Activated T-helper 1 cell treated with anti-CD3 and anti-CD28 coated beads, Interleukin-12 subunit alpha, Interleukin-12 subunit beta, Interleukin-2, Interleukin-4 antibody, amounts not matched to agents 30 ng/mL and 10 ng/mL and 1 ng/mL, durations not matched to agents 14 hours and 24 hours and 36 hours (primary cell): ENCODE measurements at regions not wholly inside any gene's neighbourhood (a gene's known extent, or its start where the extent isn't known, plus 50 kb on each side); places are given as distances from the start of the nearest gene placed in this dataset.

Experiments
- DNase-seq: peaks from one replicate; pipeline ENCODE4 v3.0.0; 2021; ENCODE audit warnings: low spot score
- H3K27ac Mint-ChIP-seq: one replicate; pipeline ENCODE4 v1.8.0; 2021; ENCODE audit warnings: mild to moderate bottlenecking, mixed read lengths
- H3K27me3 Mint-ChIP-seq: one replicate; pipeline ENCODE4 v1.8.0; 2022; ENCODE audit warnings: mild to moderate bottlenecking, moderate library complexity, mixed read lengths; ENCODE audit not compliant: insufficient read depth
- H3K36me3 Mint-ChIP-seq: one replicate; pipeline ENCODE4 v1.8.0; 2021; ENCODE audit warnings: low read depth, mixed read lengths
- H3K4me1 Mint-ChIP-seq: one replicate; pipeline ENCODE4 v1.8.0; 2021; ENCODE audit warnings: low read depth, mixed read lengths
- H3K4me3 Mint-ChIP-seq: one replicate; pipeline ENCODE4 v1.8.0; 2021; ENCODE audit warnings: mild to moderate bottlenecking, moderate library complexity, mixed read lengths
- H3K9me3 Mint-ChIP-seq: one replicate; pipeline ENCODE4 v1.8.0; 2021; ENCODE audit warnings: mixed read lengths
- intact Hi-C: fragments of 100-400 bp; cut with micrococcal nuclease; formaldehyde crosslinking; loops from one replicate; pipeline ENCODE4 v1.15.1; 2024

DNA sequence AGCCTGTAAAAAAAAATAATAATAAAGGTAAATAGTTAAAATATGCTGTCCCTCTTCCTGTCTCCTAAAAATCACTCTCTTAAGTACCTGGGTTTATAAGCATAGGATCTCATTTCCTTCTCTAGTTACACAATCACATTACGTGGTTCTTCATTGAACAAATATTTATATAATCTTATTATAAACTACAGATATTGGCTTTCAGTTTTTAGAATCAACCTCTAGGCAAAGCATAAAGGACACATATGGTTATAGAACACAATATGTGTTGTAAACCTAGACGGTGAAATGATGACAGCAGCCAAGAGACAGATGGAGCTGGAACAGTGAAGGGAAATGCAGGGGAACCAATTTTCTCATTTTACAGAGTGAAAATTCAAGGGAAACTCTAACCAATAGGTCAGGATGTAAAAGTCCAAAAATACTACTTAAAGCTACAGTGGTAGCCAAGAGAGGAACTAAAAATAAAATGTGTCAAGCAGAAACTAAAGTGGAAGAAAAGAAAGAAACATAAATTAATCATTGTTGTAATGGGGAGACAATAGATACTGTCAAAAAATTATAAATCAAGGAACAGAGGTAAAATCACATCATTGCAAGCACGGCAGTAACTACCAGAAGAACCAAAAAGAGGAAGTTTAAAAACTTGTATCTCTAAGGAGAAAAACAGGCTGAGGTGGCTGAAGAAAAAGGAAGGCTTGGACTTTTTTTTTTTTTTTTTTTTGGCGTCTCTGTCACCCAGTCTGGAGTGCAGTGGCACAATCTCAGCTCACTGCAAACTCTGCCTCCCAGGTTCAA lies 82.8 kb upstream of the CDYL start:
- Mint-ChIP-seq H3K36me3 (no peaks in the 10 kb centered on the region), H3K4me3 (no peak overlapping the region), H3K27ac (no peak overlapping the region), H3K9me3 (no peaks in the 10 kb centered on the region), H3K27me3 (peaks cover 2% of the 10 kb centered on the region), H3K4me1 (no peaks in the 10 kb centered on the region)
- no peak for DNase-seq
- intact Hi-C loops = no loop called here

DNA sequence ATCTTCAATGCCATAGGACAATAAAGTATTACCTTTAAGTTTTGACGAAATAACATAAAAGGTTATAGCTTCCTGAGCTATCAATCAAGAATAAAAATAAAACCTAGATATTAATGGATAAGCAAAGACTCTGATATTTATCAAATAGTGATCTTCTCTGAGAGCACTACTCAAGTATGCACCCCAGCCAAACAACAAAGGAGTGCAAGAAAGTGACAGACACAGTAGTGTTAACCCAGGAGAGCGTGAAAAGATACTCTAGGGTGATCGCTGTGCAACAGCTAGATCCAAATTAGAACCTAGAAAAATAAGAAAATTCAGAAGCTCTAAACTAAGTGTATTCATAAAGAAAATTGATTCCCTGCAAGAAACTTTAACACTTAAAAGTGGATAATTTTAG lies 83.5 kb upstream of the CDYL start:
- Mint-ChIP-seq H3K27me3 (peaks cover 2% of the 10 kb centered on the region), H3K36me3 (no peaks in the 10 kb centered on the region), H3K27ac (no peak overlapping the region), H3K4me3 (no peak overlapping the region), H3K9me3 (no peaks in the 10 kb centered on the region), H3K4me1 (no peaks in the 10 kb centered on the region)
- intact Hi-C loops = no loop called here
- DNase-seq = no peak

DNA sequence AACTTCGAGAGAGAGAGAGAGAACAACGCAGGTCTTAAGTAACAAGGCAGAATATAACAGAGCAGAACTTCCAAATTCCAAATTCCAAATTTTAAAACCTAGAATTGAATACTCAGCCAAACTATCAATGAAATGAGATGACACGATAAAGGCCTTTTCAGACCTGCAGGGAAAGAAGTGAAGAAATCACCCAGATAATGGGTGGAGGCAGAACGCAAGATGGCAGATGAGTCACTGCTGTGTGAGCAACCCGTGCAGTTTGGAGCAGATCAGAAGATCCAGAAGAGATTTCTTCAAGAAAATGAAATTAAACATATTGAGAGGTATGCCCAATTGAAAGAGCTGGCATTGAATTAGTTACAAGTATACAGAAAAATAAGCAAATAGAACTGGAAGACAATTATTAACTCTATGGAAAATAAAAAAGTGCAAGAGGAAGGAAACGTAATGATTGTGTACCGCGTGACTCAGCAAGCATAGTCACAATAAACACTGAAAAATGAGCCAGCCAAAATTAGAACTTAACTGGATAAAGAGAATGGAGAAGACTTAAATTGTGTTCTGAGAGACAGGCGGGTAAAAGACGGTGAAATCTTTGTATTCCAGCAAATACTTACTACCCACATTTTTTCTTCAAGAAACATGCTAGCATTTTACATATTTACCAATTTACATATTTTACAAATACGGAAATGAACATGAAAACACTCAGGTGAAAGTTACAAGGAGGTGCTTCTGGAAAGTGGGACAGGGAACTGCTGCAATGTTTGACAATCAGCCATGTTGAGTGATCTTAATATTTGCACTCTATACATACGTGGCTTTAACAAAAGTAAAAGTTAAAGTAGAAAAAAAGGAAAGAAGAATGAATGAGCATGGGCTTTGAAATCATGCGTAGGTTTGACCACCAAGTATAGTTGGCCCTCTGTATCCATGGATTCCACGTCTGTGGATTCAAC lies 87.9 kb upstream of the CDYL start:
- no peaks in the 10 kb centered on the region for H3K36me3 Mint-ChIP-seq
- H3K9me3 Mint-ChIP-seq = no peaks in the 10 kb centered on the region
- H3K4me1 Mint-ChIP-seq = no peaks in the 10 kb centered on the region
- H3K27me3 Mint-ChIP-seq = no peaks in the 10 kb centered on the region
- no peak for DNase-seq
- H3K27ac Mint-ChIP-seq = no peak overlapping the region
- intact Hi-C loops = no loop called here
- H3K4me3 Mint-ChIP-seq = no peak overlapping the region

DNA sequence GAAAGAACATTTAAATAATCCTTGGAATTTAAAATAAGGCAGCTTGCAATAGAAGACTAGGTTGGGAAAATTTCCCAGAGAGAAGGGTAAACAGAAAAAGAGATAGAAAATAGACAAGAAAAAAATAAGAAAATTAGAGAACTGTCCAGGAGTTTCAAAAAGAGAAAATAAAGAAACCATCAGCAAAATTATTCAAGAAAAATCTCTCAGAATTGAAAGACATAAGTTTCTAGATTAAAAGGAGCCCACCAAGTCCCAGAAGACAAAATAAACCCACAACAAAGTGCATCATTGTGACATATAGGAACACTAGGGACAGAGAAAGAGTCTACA lies 88.6 kb upstream of the CDYL start:
- H3K4me3 Mint-ChIP-seq = no peak overlapping the region
- no peaks in the 10 kb centered on the region for H3K9me3 Mint-ChIP-seq
- H3K27me3 Mint-ChIP-seq = no peaks in the 10 kb centered on the region
- no peaks in the 10 kb centered on the region for H3K4me1 Mint-ChIP-seq
- DNase-seq = no peak
- no peak overlapping the region for H3K27ac Mint-ChIP-seq
- H3K36me3 Mint-ChIP-seq = no peaks in the 10 kb centered on the region
- intact Hi-C loops = no loop called here

DNA sequence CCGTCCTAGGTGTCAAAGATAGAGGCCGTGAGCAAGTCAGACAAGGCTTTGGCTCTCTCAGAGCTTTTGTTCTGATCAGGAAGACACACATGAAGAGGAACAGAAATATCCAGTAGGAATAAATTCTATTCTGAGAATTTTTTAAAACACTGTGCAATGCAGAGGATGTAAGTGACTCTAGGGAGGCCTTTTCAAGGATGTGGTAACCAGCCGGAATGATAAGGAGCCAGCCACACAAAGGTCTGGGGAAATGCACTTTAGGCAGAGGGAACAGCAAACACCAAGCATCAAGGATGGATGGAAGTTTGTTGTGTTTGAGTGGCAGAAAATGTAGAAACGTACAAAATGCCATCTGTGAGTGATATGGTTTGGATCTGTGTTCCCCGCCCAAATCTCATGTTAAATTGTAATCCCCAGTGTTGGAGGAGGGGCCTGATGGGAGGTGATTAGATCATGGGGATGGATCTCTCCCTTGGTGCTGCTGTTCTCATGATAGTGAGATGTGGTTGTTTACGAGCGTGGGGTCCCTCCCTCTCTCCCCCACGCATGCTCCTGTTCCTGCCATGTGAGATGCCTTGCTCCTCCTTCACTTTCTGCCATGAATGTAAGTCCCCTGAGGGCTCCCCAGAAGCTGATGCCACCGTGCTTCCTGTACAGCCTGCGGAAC lies 93.6 kb upstream of the CDYL start:
- peaks cover 3% of the 10 kb centered on the region for H3K27me3 Mint-ChIP-seq
- no peaks in the 10 kb centered on the region for H3K36me3 Mint-ChIP-seq
- H3K4me1 Mint-ChIP-seq = no peaks in the 10 kb centered on the region
- no peaks in the 10 kb centered on the region for H3K9me3 Mint-ChIP-seq
- no peak for DNase-seq
- H3K4me3 Mint-ChIP-seq = no peak overlapping the region
- no peak overlapping the region for H3K27ac Mint-ChIP-seq
- intact Hi-C loops = no loop called here

DNA sequence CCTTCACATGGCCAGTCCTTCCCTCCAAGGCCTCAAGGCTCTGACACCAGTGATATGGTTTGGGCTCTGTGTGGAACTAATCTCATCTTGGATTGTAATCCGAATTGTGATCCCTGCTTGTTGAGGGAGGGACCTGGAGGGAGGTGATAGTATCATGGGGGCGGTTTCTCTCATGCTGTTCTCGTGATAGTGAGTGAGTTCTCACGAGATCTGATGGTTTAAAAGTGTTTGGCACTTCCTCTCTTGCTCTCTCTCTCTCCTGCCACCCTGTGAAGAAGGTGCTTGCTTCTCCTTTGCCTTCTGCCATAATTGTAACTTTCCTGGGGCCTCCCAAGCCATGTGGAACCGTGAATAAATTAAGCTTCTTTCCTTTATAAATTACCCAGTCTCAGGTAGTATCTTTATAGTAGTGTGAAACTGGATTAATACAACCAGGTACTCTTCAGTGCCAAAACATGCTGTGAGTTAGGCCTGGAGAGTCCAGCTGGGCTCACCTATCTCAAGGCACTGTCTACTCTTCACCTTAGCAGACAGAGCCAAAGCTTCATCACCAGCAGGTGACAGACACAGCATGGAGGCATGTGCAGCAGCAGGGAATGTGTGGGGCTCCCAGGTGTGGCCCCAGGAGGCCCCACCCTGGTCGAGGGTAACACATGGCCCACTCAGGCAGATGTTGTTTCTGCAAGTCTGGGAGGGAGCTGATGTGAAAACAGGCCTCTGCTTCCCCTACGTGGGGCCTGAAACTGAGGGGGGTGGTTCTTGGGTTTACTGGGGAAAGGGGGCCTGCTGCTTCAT lies 97.5 kb upstream of the CDYL start:
- H3K27ac Mint-ChIP-seq = no peak overlapping the region
- intact Hi-C loops = no loop called here
- H3K36me3 Mint-ChIP-seq = no peaks in the 10 kb centered on the region
- peaks cover 5% of the 10 kb centered on the region for H3K27me3 Mint-ChIP-seq
- no peak for DNase-seq
- no peaks in the 10 kb centered on the region for H3K9me3 Mint-ChIP-seq
- H3K4me1 Mint-ChIP-seq = no peaks in the 10 kb centered on the region
- H3K4me3 Mint-ChIP-seq = no peak overlapping the region

DNA sequence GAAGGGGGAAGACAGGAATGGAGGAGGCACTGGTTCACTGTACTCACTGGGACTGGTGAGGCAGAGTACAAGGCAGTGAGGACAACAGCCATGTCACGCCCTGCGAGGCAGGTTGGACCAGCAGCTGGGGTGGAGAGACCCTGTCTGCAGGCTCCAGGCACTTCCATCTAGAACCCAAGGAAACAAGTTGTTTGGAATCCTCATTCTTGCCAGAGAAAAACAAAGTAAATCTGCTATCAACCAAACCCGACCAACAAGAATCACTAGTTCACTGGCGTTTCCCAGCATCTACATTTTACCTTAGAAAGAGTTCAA lies 98.5 kb upstream of the CDYL start:
- Mint-ChIP-seq H3K27me3 (peaks cover 7% of the 10 kb centered on the region), H3K4me1 (no peaks in the 10 kb centered on the region), H3K4me3 (no peak overlapping the region), H3K36me3 (no peaks in the 10 kb centered on the region), H3K27ac (no peak overlapping the region), H3K9me3 (no peaks in the 10 kb centered on the region)
- intact Hi-C loops = no loop called here
- no peak for DNase-seq

DNA sequence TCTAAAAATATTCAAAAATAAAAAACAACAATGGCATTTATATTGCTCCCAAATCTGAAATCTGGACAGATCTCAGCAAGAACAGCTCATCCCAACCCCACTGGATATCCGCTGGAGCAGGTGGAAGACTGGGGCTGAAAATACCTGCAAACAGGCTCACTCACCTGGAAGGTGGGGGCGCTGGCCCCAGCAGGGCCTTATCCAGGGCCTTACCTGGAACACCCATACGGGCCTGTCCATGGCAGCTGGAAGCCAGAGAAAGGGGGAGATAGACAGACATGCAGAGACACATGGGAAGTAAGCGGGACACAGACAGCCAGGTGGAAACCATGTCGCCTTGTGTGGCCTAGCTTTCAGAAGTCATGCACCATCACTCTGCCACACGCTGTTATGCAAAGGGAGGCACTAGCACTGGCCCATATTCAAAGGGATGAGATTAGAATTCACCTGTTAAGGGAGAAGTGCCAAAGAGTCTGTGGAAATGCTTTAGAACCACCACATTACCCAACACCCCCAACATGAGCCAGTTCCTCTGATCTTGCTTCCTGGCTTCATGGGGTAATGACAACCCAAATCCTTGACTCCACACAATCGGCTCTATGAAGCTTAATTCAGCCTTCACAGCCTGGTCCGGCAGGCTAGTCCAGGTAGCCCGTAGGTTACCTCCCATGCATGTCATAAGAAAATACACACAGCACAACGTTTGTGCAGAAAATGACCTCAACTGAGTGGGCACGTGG lies 99.0 kb upstream of the CDYL start:
- Mint-ChIP-seq H3K36me3 (no peaks in the 10 kb centered on the region), H3K9me3 (no peaks in the 10 kb centered on the region), H3K27me3 (peaks cover 4% of the 10 kb centered on the region), H3K4me3 (no peak overlapping the region), H3K27ac (no peak overlapping the region), H3K4me1 (no peaks in the 10 kb centered on the region)
- DNase-seq = no peak
- intact Hi-C loops = no loop called here

DNA sequence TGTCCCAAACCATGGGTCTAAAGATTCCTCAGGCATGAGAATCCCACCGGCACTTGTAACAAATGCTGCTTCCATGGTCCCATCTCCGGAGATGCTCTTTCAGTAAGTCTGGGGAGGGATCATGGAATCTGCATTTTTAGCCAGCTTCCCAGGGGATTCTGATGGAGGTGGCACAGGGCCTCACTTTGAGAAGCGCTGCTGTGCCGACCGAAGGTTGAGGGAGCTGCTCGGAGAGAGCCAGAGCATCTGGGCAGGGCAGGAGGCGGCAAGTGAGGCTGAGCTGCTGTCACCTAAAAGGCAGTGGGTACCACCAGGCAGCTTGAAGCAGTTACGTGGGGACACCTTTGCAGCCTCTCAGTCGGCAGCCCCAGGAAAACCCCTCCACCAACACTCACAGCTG lies 100.2 kb upstream of the CDYL start:
- Mint-ChIP-seq H3K4me1 (no peaks in the 10 kb centered on the region), H3K27ac (no peak overlapping the region), H3K9me3 (no peaks in the 10 kb centered on the region), H3K27me3 (peaks cover 4% of the 10 kb centered on the region), H3K36me3 (no peaks in the 10 kb centered on the region), H3K4me3 (no peak overlapping the region)
- no peak for DNase-seq
- intact Hi-C loops = no loop called here

DNA sequence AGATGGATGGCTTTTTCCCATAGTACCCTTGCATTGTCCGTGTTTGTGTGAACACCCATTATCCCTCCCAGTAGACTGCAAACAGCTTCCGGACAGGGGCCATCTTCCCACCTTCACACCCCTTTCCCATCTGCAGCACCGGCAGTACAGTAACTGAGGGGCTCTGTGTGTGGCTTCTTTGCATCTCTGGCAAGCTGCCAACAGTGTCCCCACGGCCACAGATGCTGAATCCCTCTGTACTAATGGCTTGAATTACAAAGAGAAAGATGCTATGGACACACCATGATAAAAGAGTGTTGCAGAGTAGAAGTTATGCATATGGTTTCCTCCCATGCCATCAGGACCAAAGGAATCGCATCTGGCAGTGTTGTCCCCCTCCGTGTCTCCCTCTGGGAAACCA lies 101.1 kb upstream of the CDYL start:
- H3K4me1 Mint-ChIP-seq = no peaks in the 10 kb centered on the region
- H3K4me3 Mint-ChIP-seq = no peak overlapping the region
- peaks cover 4% of the 10 kb centered on the region for H3K27me3 Mint-ChIP-seq
- H3K36me3 Mint-ChIP-seq = no peaks in the 10 kb centered on the region
- no peaks in the 10 kb centered on the region for H3K9me3 Mint-ChIP-seq
- intact Hi-C loops = no loop called here
- no peak overlapping the region for H3K27ac Mint-ChIP-seq
- no peak for DNase-seq

DNA sequence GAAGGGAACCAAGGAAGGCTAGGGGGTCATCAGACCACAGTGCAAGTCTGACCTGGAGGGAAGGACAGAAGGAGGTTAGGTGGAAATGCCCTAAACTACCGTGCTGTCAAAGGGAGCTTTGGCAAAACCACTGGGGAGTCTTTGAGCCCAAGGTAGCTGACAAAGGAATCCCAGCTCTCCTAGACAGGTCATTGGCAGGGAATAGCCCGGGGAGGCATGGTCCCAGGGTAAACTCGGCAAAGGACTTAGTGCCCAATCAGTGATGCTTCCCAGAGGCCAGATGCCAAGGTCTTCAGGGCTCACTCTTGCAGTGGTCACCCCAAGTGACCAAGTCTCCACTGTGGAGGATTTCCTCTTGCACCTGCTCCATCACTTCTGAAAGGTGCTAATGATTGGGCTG lies 102.3 kb upstream of the CDYL start:
- H3K4me3 Mint-ChIP-seq = no peak overlapping the region
- peaks cover 4% of the 10 kb centered on the region for H3K27me3 Mint-ChIP-seq
- H3K27ac Mint-ChIP-seq = no peak overlapping the region
- H3K9me3 Mint-ChIP-seq = no peaks in the 10 kb centered on the region
- H3K4me1 Mint-ChIP-seq = no peaks in the 10 kb centered on the region
- intact Hi-C loops = no loop called here
- no peaks in the 10 kb centered on the region for H3K36me3 Mint-ChIP-seq
- no peak for DNase-seq

DNA sequence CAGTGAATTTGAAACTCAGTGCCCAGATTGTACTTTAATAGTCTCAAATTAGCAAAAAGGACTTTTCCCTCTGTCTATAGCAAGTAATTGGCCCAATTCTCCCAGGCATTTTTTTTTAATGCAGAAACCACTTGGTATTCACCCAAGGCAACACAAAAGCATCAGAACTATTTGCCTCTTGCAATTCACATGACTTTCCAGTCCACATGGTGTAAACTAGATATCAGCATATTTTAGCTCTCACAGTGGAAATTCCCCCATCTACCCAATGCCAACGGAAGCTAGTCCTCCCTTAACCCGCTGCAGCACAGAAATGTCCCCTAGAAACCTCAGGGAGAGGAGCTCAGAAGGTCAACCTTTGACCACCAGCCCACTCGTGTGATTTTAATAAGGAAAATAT lies 103.4 kb upstream of the CDYL start:
- H3K4me3 Mint-ChIP-seq = no peak overlapping the region
- no peaks in the 10 kb centered on the region for H3K36me3 Mint-ChIP-seq
- H3K27ac Mint-ChIP-seq = no peak overlapping the region
- H3K9me3 Mint-ChIP-seq = no peaks in the 10 kb centered on the region
- intact Hi-C loops = no loop called here
- DNase-seq = no peak
- H3K27me3 Mint-ChIP-seq = peaks cover 4% of the 10 kb centered on the region
- H3K4me1 Mint-ChIP-seq = no peaks in the 10 kb centered on the region
